Activated CD4-positive, alpha-beta memory T cell treated with anti-CD3 and anti-CD28 coated beads, Interleukin-2, amount 10 ng/mL, durations not matched to agents 7 days and 5 days (primary cell): ENCODE measurements at regions not wholly inside any gene's neighbourhood (a gene's known extent, or its start where the extent isn't known, plus 50 kb on each side); places are given as distances from the start of the nearest gene placed in this dataset.
"Not testable (repeated sequence)": the region's sequence is repeated elsewhere in the genome, so short reads cannot be mapped to it uniquely, and the experiment has no call there.

Source experiments
- CTCF ChIA-PET: fragments of 350-600 bp; sonication (Branson Sonifier 250); formaldehyde crosslinking; loops from one replicate; lab custom pipeline; 2021; ENCODE audit warnings: antibody characterized with exemption, inconsistent platforms; lab: Charles Lee
- POLR2A ChIA-PET: fragments of 350-600 bp; sonication (Branson Sonifier 250); formaldehyde crosslinking; loops from one replicate; lab custom pipeline; 2021; ENCODE audit warnings: antibody characterized with exemption; lab: Charles Lee
- DNase-seq: peaks from one replicate; pipeline ENCODE4 v3.0.0-alpha.2; 2020
- H3K27ac Mint-ChIP-seq: one replicate; pipeline ENCODE4 v1.8.0; 2021; ENCODE audit warnings: mild to moderate bottlenecking, mixed read lengths
- H3K27me3 Mint-ChIP-seq: one replicate; pipeline ENCODE4 v1.8.0; 2021; ENCODE audit warnings: mixed read lengths
- H3K36me3 Mint-ChIP-seq: one replicate; pipeline ENCODE4 v1.8.0; 2021; ENCODE audit warnings: low read depth, mixed read lengths
- H3K4me1 Mint-ChIP-seq: one replicate; pipeline ENCODE4 v1.8.0; 2021; ENCODE audit warnings: mixed read lengths
- H3K4me3 Mint-ChIP-seq: one replicate; pipeline ENCODE4 v1.8.0; 2021; ENCODE audit warnings: mild to moderate bottlenecking, mixed read lengths
- H3K9me3 Mint-ChIP-seq: one replicate; pipeline ENCODE4 v1.8.0; 2021; ENCODE audit warnings: mixed read lengths

- peaks cover 19% of the 10 kb centered on the region for H3K9me3 Mint-ChIP-seq
- H3K4me3 Mint-ChIP-seq, result peak overlapping the region; percentile 31
- H3K27me3 Mint-ChIP-seq, result no peaks in the 10 kb centered on the region
- peaks cover 89% of the 10 kb centered on the region for H3K36me3 Mint-ChIP-seq
- H3K4me1 Mint-ChIP-seq, result peaks cover 66% of the 10 kb centered on the region
- peak overlapping the region; percentile 21 for H3K27ac Mint-ChIP-seq
- ChIA-PET CTCF (interaction anchor here (0.7 kb wide), 3 partner anchors 20 to 402 kb away, joined by 3 to 6 read pairs (median 3); no protein-coding TSS in a partner anchor), POLR2A (interaction anchor here (0.9 kb wide), 1 partner anchor 53 kb away, joined by 3 read pairs; no protein-coding TSS in a partner anchor)
- DNase-seq, result no peak
These were observed 148.7 kb upstream of the CARMIL1 start for GRCh38 chr6:25130518-25130917.

- CTCF ChIA-PET, result no interaction called here
These were observed 146.2 kb upstream of the CARMIL1 start for GRCh38 chr6:25132934-25133333.

GRCh38 chr6:25133568-25133967 lies 145.6 kb upstream of the CARMIL1 start:
- peaks cover 91% of the 10 kb centered on the region for H3K36me3 Mint-ChIP-seq
- ChIA-PET CTCF (no interaction called here), POLR2A (no interaction called here)
- no peak overlapping the region for H3K4me3 Mint-ChIP-seq
- no peak for DNase-seq
- H3K27ac Mint-ChIP-seq, result no peak overlapping the region
- peaks cover 19% of the 10 kb centered on the region for H3K9me3 Mint-ChIP-seq
- peaks cover 52% of the 10 kb centered on the region for H3K4me1 Mint-ChIP-seq
- no peaks in the 10 kb centered on the region for H3K27me3 Mint-ChIP-seq

More at GRCh38 chr6:25132934-25133333, 146.2 kb upstream of the CARMIL1 start:
- Mint-ChIP-seq H3K4me3 (peak overlapping the region; percentile 57), H3K4me1 (peaks cover 58% of the 10 kb centered on the region), H3K27me3 (no peaks in the 10 kb centered on the region), H3K27ac (no peak overlapping the region), H3K36me3 (peaks cover 95% of the 10 kb centered on the region), H3K9me3 (peaks cover 19% of the 10 kb centered on the region)
- DNase-seq, result no peak
- POLR2A ChIA-PET, result interaction anchor here (0.9 kb wide), 1 partner anchor 33 kb away, joined by 3 read pairs; no protein-coding TSS in a partner anchor

GRCh38 chr6:25136854-25137253 lies 142.3 kb upstream of the CARMIL1 start:
- peak; percentile 32 for DNase-seq
- Mint-ChIP-seq H3K4me3 (peak overlapping the region; percentile 83), H3K27me3 (no peaks in the 10 kb centered on the region), H3K36me3 (peaks cover 72% of the 10 kb centered on the region), H3K4me1 (peaks cover 39% of the 10 kb centered on the region), H3K27ac (peak overlapping the region; percentile 96), H3K9me3 (peaks cover 19% of the 10 kb centered on the region)
- CTCF ChIA-PET, result no interaction called here
- POLR2A ChIA-PET, result interaction anchor here (0.8 to 2.1 kb wide), 7 partner anchors 10 to 885 kb away, joined by 3 to 10 read pairs (median 4); a partner anchor contains a TSS

GRCh38 chr6:25137480-25137879 lies 141.7 kb upstream of the CARMIL1 start:
- peak; percentile 29 for DNase-seq
- Mint-ChIP-seq H3K36me3 (peaks cover 70% of the 10 kb centered on the region), H3K4me1 (peaks cover 39% of the 10 kb centered on the region), H3K27me3 (no peaks in the 10 kb centered on the region), H3K9me3 (peaks cover 14% of the 10 kb centered on the region), H3K27ac (peak overlapping the region; percentile 96), H3K4me3 (peak overlapping the region; percentile 83)
- CTCF ChIA-PET, result interaction anchor here (1.0 to 1.9 kb wide), 3 partner anchors 9 to 74 kb away, joined by 3 to 4 read pairs (median 4); no protein-coding TSS in a partner anchor
- POLR2A ChIA-PET, result interaction anchor here (0.6 to 2.9 kb wide), 28 partner anchors 8 to 906 kb away, joined by 3 to 38 read pairs (median 6); partner anchors contain the start of genes GMNN, RIPOR2 and TRIM38

GRCh38 chr6:25137916-25138232 lies 141.3 kb upstream of the CARMIL1 start:
- Mint-ChIP-seq H3K27ac (peak overlapping the region; percentile 96), H3K9me3 (peaks cover 11% of the 10 kb centered on the region), H3K27me3 (no peaks in the 10 kb centered on the region), H3K4me1 (peaks cover 39% of the 10 kb centered on the region), H3K36me3 (peaks cover 70% of the 10 kb centered on the region), H3K4me3 (peak overlapping the region; percentile 83)
- no peak for DNase-seq
- ChIA-PET CTCF (interaction anchor here (0.6 to 1.9 kb wide), 5 partner anchors 9 to 141 kb away, joined by 3 to 4 read pairs (median 3); partner anchors contain the start of gene CARMIL1), POLR2A (interaction anchor here (0.6 to 2.9 kb wide), 32 partner anchors 8 to 906 kb away, joined by 3 to 38 read pairs (median 6); partner anchors contain the start of genes GMNN, RIPOR2 and TRIM38)

- H3K27ac Mint-ChIP-seq, result peak overlapping the region; percentile 96
- POLR2A ChIA-PET, result interaction anchor here (0.6 to 2.9 kb wide), 38 partner anchors 9 to 905 kb away, joined by 3 to 38 read pairs (median 5); partner anchors contain the start of genes ACOT13, GMNN, RIPOR2 and TDP2
These were observed 140.8 kb upstream of the CARMIL1 start for GRCh38 chr6:25138233-25138933.

GRCh38 chr6:25138934-25139415 lies 140.2 kb upstream of the CARMIL1 start:
- peaks cover 65% of the 10 kb centered on the region for H3K36me3 Mint-ChIP-seq
- peak overlapping the region; percentile 96 for H3K27ac Mint-ChIP-seq
- no peaks in the 10 kb centered on the region for H3K27me3 Mint-ChIP-seq
- H3K9me3 Mint-ChIP-seq, result peaks cover 4% of the 10 kb centered on the region
- peaks cover 39% of the 10 kb centered on the region for H3K4me1 Mint-ChIP-seq
- CTCF ChIA-PET, result interaction anchor here (0.5 to 1.9 kb wide), 4 partner anchors 10 to 854 kb away, joined by 3 to 4 read pairs (median 4); no protein-coding TSS in a partner anchor
- H3K4me3 Mint-ChIP-seq, result peak overlapping the region; percentile 83
- POLR2A ChIA-PET, result interaction anchor here (0.6 to 2.9 kb wide), 31 partner anchors 9 to 905 kb away, joined by 3 to 38 read pairs (median 6); partner anchors contain the start of genes ACOT13, GMNN, RIPOR2 and TDP2
- no peak for DNase-seq

More at GRCh38 chr6:25138233-25138933, 140.8 kb upstream of the CARMIL1 start:
- peak overlapping the region; percentile 83 for H3K4me3 Mint-ChIP-seq
- H3K36me3 Mint-ChIP-seq, result peaks cover 68% of the 10 kb centered on the region
- CTCF ChIA-PET, result interaction anchor here (0.6 to 1.9 kb wide), 5 partner anchors 10 to 141 kb away, joined by 3 to 4 read pairs (median 3); partner anchors contain the start of gene CARMIL1
- H3K4me1 Mint-ChIP-seq, result peaks cover 38% of the 10 kb centered on the region
- no peaks in the 10 kb centered on the region for H3K27me3 Mint-ChIP-seq
- peak; percentile 81 for DNase-seq
- H3K9me3 Mint-ChIP-seq, result peaks cover 5% of the 10 kb centered on the region

GRCh38 chr6:25139608-25140007 lies 139.6 kb upstream of the CARMIL1 start:
- peaks cover 59% of the 10 kb centered on the region for H3K36me3 Mint-ChIP-seq
- not testable (repeated sequence) for DNase-seq, H3K27me3 Mint-ChIP-seq, H3K9me3 Mint-ChIP-seq
- ChIA-PET POLR2A (interaction anchor here (0.6 to 2.9 kb wide), 11 partner anchors 10 to 886 kb away, joined by 3 to 38 read pairs (median 12); partner anchors contain the start of gene RIPOR2), CTCF (interaction anchor here (0.5 to 1.9 kb wide), 3 partner anchors 11 to 853 kb away, joined by 3 to 4 read pairs (median 4); no protein-coding TSS in a partner anchor)
- peak overlapping the region; percentile 83 for H3K4me3 Mint-ChIP-seq
- H3K4me1 Mint-ChIP-seq, result peaks cover 37% of the 10 kb centered on the region
- peak overlapping the region; percentile 96 for H3K27ac Mint-ChIP-seq

GRCh38 chr6:25142506-25142905 lies 136.7 kb upstream of the CARMIL1 start:
- DNase-seq, result no peak
- POLR2A ChIA-PET, result interaction anchor here (0.7 to 1.0 kb wide), 2 partner anchors 11 to 101 kb away, joined by 3 to 4 read pairs; no protein-coding TSS in a partner anchor
- Mint-ChIP-seq H3K9me3 (peaks cover 7% of the 10 kb centered on the region), H3K27me3 (no peaks in the 10 kb centered on the region), H3K4me3 (peak overlapping the region; percentile 10), H3K36me3 (peaks cover 46% of the 10 kb centered on the region), H3K4me1 (peaks cover 49% of the 10 kb centered on the region), H3K27ac (peak overlapping the region; percentile 52)
- CTCF ChIA-PET, result no interaction called here

GRCh38 chr6:25144919-25145318 lies 134.3 kb upstream of the CARMIL1 start:
- H3K4me1 Mint-ChIP-seq, result peaks cover 48% of the 10 kb centered on the region
- no peak overlapping the region for H3K4me3 Mint-ChIP-seq
- POLR2A ChIA-PET, result no interaction called here
- H3K27ac Mint-ChIP-seq, result no peak overlapping the region
- H3K27me3 Mint-ChIP-seq, result no peaks in the 10 kb centered on the region
- peaks cover 59% of the 10 kb centered on the region for H3K36me3 Mint-ChIP-seq
- DNase-seq, result no peak
- CTCF ChIA-PET, result no interaction called here
- H3K9me3 Mint-ChIP-seq, result peaks cover 27% of the 10 kb centered on the region

- Mint-ChIP-seq H3K9me3 (peaks cover 31% of the 10 kb centered on the region), H3K36me3 (peaks cover 58% of the 10 kb centered on the region), H3K4me3 (no peak overlapping the region), H3K27ac (no peak overlapping the region), H3K4me1 (peaks cover 42% of the 10 kb centered on the region), H3K27me3 (no peaks in the 10 kb centered on the region)
- POLR2A ChIA-PET, result interaction anchor here (1.7 kb wide), 1 partner anchor 873 kb away, joined by 4 read pairs; a partner anchor contains a TSS
- CTCF ChIA-PET, result interaction anchor here (1.1 kb wide), 1 partner anchor 120 kb away, joined by 3 read pairs; no protein-coding TSS in a partner anchor
- no peak for DNase-seq
These were observed 132.0 kb upstream of the CARMIL1 start for GRCh38 chr6:25147223-25147622.
